Breast epithelium (tissue), 3 donors: ENCODE measurements at regions not wholly inside any gene's neighbourhood (a gene's known extent, or its start where the extent isn't known, plus 50 kb on each side); places are given as distances from the start of the nearest gene placed in this dataset.

Experiments
- CTCF ChIP-seq, 3 donors: fragments of 450-650 bp; IDR thresholded peaks; one replicate each; pipeline ENCODE4 v1.5.1; 2016 to 2017; ENCODE audit warnings: antibody characterized with exemption in 3 of 3, mild to moderate bottlenecking in 3 of 3, moderate library complexity in 3 of 3
- POLR2A ChIP-seq: fragments of 450-650 bp; IDR thresholded peaks from one replicate; pipeline ENCODE4 v1.6.1; 2016; ENCODE audit warnings: antibody characterized with exemption, mild to moderate bottlenecking, moderate library complexity

- TF ChIP-seq CTCF (IDR thresholded peaks at IDR 0.05) (no peak), POLR2A (no peak)
Observed at GRCh38 chr3:34508732-34509131, 710.3 kb downstream of the PDCD6IP start.
